ENCODE measurements at regions not wholly inside any gene's neighbourhood (a gene's known extent, or its start where the extent isn't known, plus 50 kb on each side); places are given as distances from the start of the nearest gene placed in this dataset.

- Mint-ChIP-seq H3K4me3 (no peak overlapping the region), H3K36me3 (no peaks in the 10 kb centered on the region), H3K4me1 (no peaks in the 10 kb centered on the region), H3K27ac (no peak overlapping the region), H3K9me3 (peaks cover 2% of the 10 kb centered on the region)
- DNase-seq (ENCODE audit: low spot score in 2 of 2) (no peak), ATAC-seq (no peak)
These were observed 150.4 kb upstream of the GAREM1 start for GRCh38 chr18:32621034-32621433.

GRCh38 chr18:32618546-32618945, 147.9 kb upstream of the GAREM1 start:
- Mint-ChIP-seq H3K4me3 (no peak overlapping the region), H3K4me1 (no peaks in the 10 kb centered on the region), H3K9me3 (peaks cover 2% of the 10 kb centered on the region), H3K36me3 (no peaks in the 10 kb centered on the region), H3K27ac (no peak overlapping the region)
- DNase-seq (ENCODE audit: low spot score in 2 of 2) (no peak), ATAC-seq (no peak)

- no peak for ATAC-seq
- no peak for DNase-seq (ENCODE audit: low spot score in 2 of 2)
- Mint-ChIP-seq H3K4me3 (no peak overlapping the region), H3K4me1 (no peaks in the 10 kb centered on the region), H3K36me3 (no peaks in the 10 kb centered on the region), H3K27ac (no peak overlapping the region), H3K9me3 (peaks cover 4% of the 10 kb centered on the region)
These were observed 143.1 kb upstream of the GAREM1 start for GRCh38 chr18:32613821-32614220.

GRCh38 chr18:32612651-32613050, 142.0 kb upstream of the GAREM1 start:
- DNase-seq (ENCODE audit: low spot score in 2 of 2) (no peak), ATAC-seq (no peak)
- peaks cover 4% of the 10 kb centered on the region for H3K9me3 Mint-ChIP-seq
- no peak overlapping the region for H3K4me3 Mint-ChIP-seq
- H3K27ac Mint-ChIP-seq = no peak overlapping the region
- no peaks in the 10 kb centered on the region for H3K36me3 Mint-ChIP-seq
- H3K4me1 Mint-ChIP-seq = no peaks in the 10 kb centered on the region

- H3K36me3 Mint-ChIP-seq = no peaks in the 10 kb centered on the region
- H3K4me1 Mint-ChIP-seq = no peaks in the 10 kb centered on the region
- DNase-seq (ENCODE audit: low spot score in 2 of 2) (no peak), ATAC-seq (no peak)
- no peak overlapping the region for H3K4me3 Mint-ChIP-seq
- H3K27ac Mint-ChIP-seq = no peak overlapping the region
- peaks cover 4% of the 10 kb centered on the region for H3K9me3 Mint-ChIP-seq
These were observed 139.5 kb upstream of the GAREM1 start for GRCh38 chr18:32610176-32610575.

GRCh38 chr18:32607816-32608215, 137.1 kb upstream of the GAREM1 start:
- Mint-ChIP-seq H3K27ac (no peak overlapping the region), H3K4me1 (no peaks in the 10 kb centered on the region), H3K9me3 (peaks cover 4% of the 10 kb centered on the region), H3K36me3 (no peaks in the 10 kb centered on the region), H3K4me3 (no peak overlapping the region)
- ATAC-seq (no peak), DNase-seq (ENCODE audit: low spot score in 2 of 2) (no peak)

- Mint-ChIP-seq H3K9me3 (no peaks in the 10 kb centered on the region), H3K4me1 (no peaks in the 10 kb centered on the region), H3K36me3 (peaks cover 6% of the 10 kb centered on the region), H3K4me3 (no peak overlapping the region), H3K27ac (no peak overlapping the region)
- DNase-seq (ENCODE audit: low spot score in 2 of 2) = no peak
- ATAC-seq = no peak
These were observed 127.5 kb upstream of the GAREM1 start for GRCh38 chr18:32598144-32598543.

- Mint-ChIP-seq H3K4me3 (no peak overlapping the region), H3K9me3 (no peaks in the 10 kb centered on the region), H3K27ac (no peak overlapping the region), H3K4me1 (no peaks in the 10 kb centered on the region), H3K36me3 (peaks cover under 1% of the 10 kb centered on the region)
- ATAC-seq (no peak), DNase-seq (ENCODE audit: low spot score in 2 of 2) (no peak)
These were observed 125.8 kb upstream of the GAREM1 start for GRCh38 chr18:32596501-32596900.

- Mint-ChIP-seq H3K4me1 (no peaks in the 10 kb centered on the region), H3K36me3 (no peaks in the 10 kb centered on the region), H3K4me3 (no peak overlapping the region), H3K9me3 (no peaks in the 10 kb centered on the region), H3K27ac (no peak overlapping the region)
- DNase-seq (ENCODE audit: low spot score in 2 of 2) (no peak), ATAC-seq (no peak)
These were observed 125.2 kb upstream of the GAREM1 start for GRCh38 chr18:32595832-32596231.

- Mint-ChIP-seq H3K4me1 (no peaks in the 10 kb centered on the region), H3K9me3 (no peaks in the 10 kb centered on the region), H3K27ac (no peak overlapping the region), H3K36me3 (no peaks in the 10 kb centered on the region), H3K4me3 (no peak overlapping the region)
- no peak for DNase-seq (ENCODE audit: low spot score in 2 of 2)
- ATAC-seq = no peak
These were observed 117.5 kb upstream of the GAREM1 start for GRCh38 chr18:32588191-32588590.

- no peak overlapping the region for H3K4me3 Mint-ChIP-seq
- no peaks in the 10 kb centered on the region for H3K4me1 Mint-ChIP-seq
- no peaks in the 10 kb centered on the region for H3K36me3 Mint-ChIP-seq
- no peaks in the 10 kb centered on the region for H3K9me3 Mint-ChIP-seq
- H3K27ac Mint-ChIP-seq = no peak overlapping the region
- ATAC-seq (no peak), DNase-seq (ENCODE audit: low spot score in 2 of 2) (no peak)
These were observed 112.7 kb upstream of the GAREM1 start for GRCh38 chr18:32583431-32583830.

- DNase-seq (ENCODE audit: low spot score in 2 of 2) = no peak
- Mint-ChIP-seq H3K4me1 (no peaks in the 10 kb centered on the region), H3K36me3 (no peaks in the 10 kb centered on the region), H3K4me3 (no peak overlapping the region), H3K9me3 (no peaks in the 10 kb centered on the region), H3K27ac (no peak overlapping the region)
- no peak for ATAC-seq
These were observed 111.8 kb upstream of the GAREM1 start for GRCh38 chr18:32582455-32582854.

GRCh38 chr18:32577561-32577960, 106.9 kb upstream of the GAREM1 start:
- no peaks in the 10 kb centered on the region for H3K36me3 Mint-ChIP-seq
- DNase-seq (ENCODE audit: low spot score in 2 of 2) = no peak
- no peaks in the 10 kb centered on the region for H3K9me3 Mint-ChIP-seq
- no peak for ATAC-seq
- H3K4me1 Mint-ChIP-seq = no peaks in the 10 kb centered on the region
- H3K27ac Mint-ChIP-seq = no peak overlapping the region
- H3K4me3 Mint-ChIP-seq = no peak overlapping the region

GRCh38 chr18:32576296-32576916, 105.7 kb upstream of the GAREM1 start:
- DNase-seq (ENCODE audit: low spot score in 2 of 2) = no peak
- no peak overlapping the region for H3K27ac Mint-ChIP-seq
- H3K36me3 Mint-ChIP-seq = no peaks in the 10 kb centered on the region
- ATAC-seq = no peak
- no peaks in the 10 kb centered on the region for H3K9me3 Mint-ChIP-seq
- H3K4me1 Mint-ChIP-seq = no peaks in the 10 kb centered on the region
- H3K4me3 Mint-ChIP-seq = no peak overlapping the region

GRCh38 chr18:32566960-32567359, 96.3 kb upstream of the GAREM1 start:
- no peaks in the 10 kb centered on the region for H3K4me1 Mint-ChIP-seq
- H3K27ac Mint-ChIP-seq = no peak overlapping the region

GRCh38 chr18:32553640-32554365, 83.1 kb upstream of the GAREM1 start:
- H3K4me3 Mint-ChIP-seq = no peak overlapping the region
- no peak overlapping the region for H3K27ac Mint-ChIP-seq
- ATAC-seq = no peak
- DNase-seq (ENCODE audit: low spot score in 2 of 2) = no peak
- no peaks in the 10 kb centered on the region for H3K36me3 Mint-ChIP-seq
- H3K9me3 Mint-ChIP-seq = no peaks in the 10 kb centered on the region
- no peaks in the 10 kb centered on the region for H3K4me1 Mint-ChIP-seq

More at GRCh38 chr18:32566960-32567359, 96.3 kb upstream of the GAREM1 start:
- no peak for ATAC-seq
- Mint-ChIP-seq H3K9me3 (no peaks in the 10 kb centered on the region), H3K4me3 (no peak overlapping the region), H3K36me3 (no peaks in the 10 kb centered on the region)
- DNase-seq (ENCODE audit: low spot score in 2 of 2) = no peak

Measured in stimulated activated effector memory CD8-positive, alpha-beta T cell treated with anti-CD3 and anti-CD28 coated beads, Interleukin-12 subunit alpha, Interleukin-12 subunit beta, amount 100 ng/mL, for 72 hours (primary cell).